Activated CD4-positive, alpha-beta T cell treated with anti-CD3 and anti-CD28 coated beads for 36 hours (primary cell): ENCODE measurements at regions not wholly inside any gene's neighbourhood (a gene's known extent, or its start where the extent isn't known, plus 50 kb on each side); places are given as distances from the start of the nearest gene placed in this dataset.
"Not testable (repeated sequence)": the region's sequence is repeated elsewhere in the genome, so short reads cannot be mapped to it uniquely, and the experiment has no call there.

Source experiments
- ATAC-seq: fragments of 200-7000 bp; cut with Tn5 transposase; one replicate; pipeline ENCODE4 v1.10.0; 2021; ENCODE audit warnings: mild to moderate bottlenecking, moderate library complexity
- CTCF ChIA-PET: fragments of 350-600 bp; sonication (Branson Sonifier 250); formaldehyde crosslinking; loops from one replicate; lab custom pipeline; 2021; ENCODE audit warnings: antibody characterized with exemption; lab: Charles Lee
- POLR2A ChIA-PET: fragments of 350-600 bp; sonication (Branson Sonifier 250); formaldehyde crosslinking; loops from one replicate; lab custom pipeline; 2021; ENCODE audit warnings: antibody characterized with exemption, inconsistent platforms; lab: Charles Lee
- DNase-seq: peaks from one replicate; pipeline ENCODE4 v3.0.0-alpha.2; 2020
- H3K27ac Mint-ChIP-seq: one replicate; pipeline ENCODE4 v1.8.0; 2021; ENCODE audit warnings: mixed read lengths
- H3K27me3 Mint-ChIP-seq: one replicate; pipeline ENCODE4 v1.8.0; 2021; ENCODE audit warnings: mixed read lengths
- H3K36me3 Mint-ChIP-seq: one replicate; pipeline ENCODE4 v1.8.0; 2021; ENCODE audit warnings: low read depth, mixed read lengths
- H3K4me1 Mint-ChIP-seq: one replicate; pipeline ENCODE4 v1.8.0; 2021; ENCODE audit warnings: mixed read lengths
- H3K4me3 Mint-ChIP-seq: one replicate; pipeline ENCODE4 v1.8.0; 2021; ENCODE audit warnings: mild to moderate bottlenecking, moderate library complexity, mixed read lengths
- H3K9me3 Mint-ChIP-seq: one replicate; pipeline ENCODE4 v1.8.0; 2021; ENCODE audit warnings: low read depth, mixed read lengths
- intact Hi-C, 2 experiments: fragments of 100-400 bp; cut with DNase I in 1 of 2; cut with micrococcal nuclease in 1 of 2; formaldehyde crosslinking; loops; one replicate each; pipeline versions ENCODE4 v1.14.2 to v1.15.1; 2022 to 2024; cut with DNase I, micrococcal nuclease

GRCh38 chr4:59637596-59637995 is 1562.5 kb upstream of the ADGRL3 start:
- H3K4me1 Mint-ChIP-seq: no peaks in the 10 kb centered on the region
- DNase-seq (no peak), ATAC-seq (no peak)
- H3K9me3 Mint-ChIP-seq: peaks cover 16% of the 10 kb centered on the region
- intact Hi-C loops: no loop called here
- no peak overlapping the region for H3K27ac Mint-ChIP-seq
- ChIA-PET POLR2A (no interaction called here), CTCF (no interaction called here)
- H3K36me3 Mint-ChIP-seq: no peaks in the 10 kb centered on the region
- H3K4me3 Mint-ChIP-seq: no peak overlapping the region
- H3K27me3 Mint-ChIP-seq: no peaks in the 10 kb centered on the region

- Mint-ChIP-seq H3K9me3 (peaks cover 4% of the 10 kb centered on the region), H3K27me3 (no peaks in the 10 kb centered on the region), H3K4me3 (no peak overlapping the region), H3K27ac (no peak overlapping the region), H3K36me3 (no peaks in the 10 kb centered on the region), H3K4me1 (no peaks in the 10 kb centered on the region)
- POLR2A ChIA-PET: no interaction called here
- ATAC-seq: no peak
- DNase-seq: no peak
- CTCF ChIA-PET: no interaction called here
- intact Hi-C loops: no loop called here
Observed at GRCh38 chr4:59643682-59644081, 1556.4 kb upstream of the ADGRL3 start.

GRCh38 chr4:59644765-59645164 is 1555.4 kb upstream of the ADGRL3 start:
- Mint-ChIP-seq H3K36me3 (no peaks in the 10 kb centered on the region), H3K27ac (no peak overlapping the region), H3K27me3 (no peaks in the 10 kb centered on the region), H3K4me1 (no peaks in the 10 kb centered on the region), H3K4me3 (no peak overlapping the region), H3K9me3 (peaks cover 3% of the 10 kb centered on the region)
- POLR2A ChIA-PET: no interaction called here
- DNase-seq (no peak), ATAC-seq (no peak)
- intact Hi-C loops: no loop called here
- CTCF ChIA-PET: no interaction called here

GRCh38 chr4:59646082-59646481 is 1554.0 kb upstream of the ADGRL3 start:
- Mint-ChIP-seq H3K36me3 (no peaks in the 10 kb centered on the region), H3K4me1 (no peaks in the 10 kb centered on the region), H3K4me3 (no peak overlapping the region), H3K27ac (no peak overlapping the region), H3K9me3 (peaks cover 6% of the 10 kb centered on the region), H3K27me3 (no peaks in the 10 kb centered on the region)
- no peak for DNase-seq
- ChIA-PET POLR2A (no interaction called here), CTCF (no interaction called here)
- intact Hi-C loops: no loop called here
- ATAC-seq: no peak

GRCh38 chr4:59647011-59647410 is 1553.1 kb upstream of the ADGRL3 start:
- Mint-ChIP-seq H3K27me3 (no peaks in the 10 kb centered on the region), H3K4me3 (no peak overlapping the region), H3K27ac (no peak overlapping the region), H3K36me3 (no peaks in the 10 kb centered on the region), H3K4me1 (no peaks in the 10 kb centered on the region), H3K9me3 (peaks cover 6% of the 10 kb centered on the region)
- intact Hi-C loops: no loop called here
- CTCF ChIA-PET: no interaction called here
- DNase-seq (no peak), ATAC-seq (no peak)
- POLR2A ChIA-PET: no interaction called here

- H3K27ac Mint-ChIP-seq: no peak overlapping the region
- POLR2A ChIA-PET: no interaction called here
Observed at GRCh38 chr4:59647500-59647899, 1552.6 kb upstream of the ADGRL3 start.

GRCh38 chr4:59650861-59651260 is 1549.3 kb upstream of the ADGRL3 start:
- H3K4me1 Mint-ChIP-seq: no peaks in the 10 kb centered on the region
- H3K27ac Mint-ChIP-seq: no peak overlapping the region
- no peaks in the 10 kb centered on the region for H3K36me3 Mint-ChIP-seq
- H3K27me3 Mint-ChIP-seq: no peaks in the 10 kb centered on the region
- DNase-seq: no peak
- H3K4me3 Mint-ChIP-seq: no peak overlapping the region
- ChIA-PET CTCF (no interaction called here), POLR2A (no interaction called here)
- intact Hi-C loops: no loop called here
- ATAC-seq: no peak
- H3K9me3 Mint-ChIP-seq: peaks cover 5% of the 10 kb centered on the region

More at GRCh38 chr4:59647500-59647899, 1552.6 kb upstream of the ADGRL3 start:
- no peak for ATAC-seq
- intact Hi-C loops: no loop called here
- no peak for DNase-seq
- H3K4me1 Mint-ChIP-seq: no peaks in the 10 kb centered on the region
- H3K36me3 Mint-ChIP-seq: no peaks in the 10 kb centered on the region
- H3K4me3 Mint-ChIP-seq: no peak overlapping the region
- no peaks in the 10 kb centered on the region for H3K27me3 Mint-ChIP-seq
- peaks cover 5% of the 10 kb centered on the region for H3K9me3 Mint-ChIP-seq
- CTCF ChIA-PET: no interaction called here

GRCh38 chr4:59655996-59656395 is 1544.1 kb upstream of the ADGRL3 start:
- ATAC-seq (no peak), DNase-seq (no peak)
- ChIA-PET POLR2A (no interaction called here), CTCF (no interaction called here)
- no peak overlapping the region for H3K4me3 Mint-ChIP-seq
- H3K4me1 Mint-ChIP-seq: no peaks in the 10 kb centered on the region
- no peaks in the 10 kb centered on the region for H3K27me3 Mint-ChIP-seq
- H3K9me3 Mint-ChIP-seq: peaks cover 14% of the 10 kb centered on the region
- no peak overlapping the region for H3K27ac Mint-ChIP-seq
- intact Hi-C loops: no loop called here
- no peaks in the 10 kb centered on the region for H3K36me3 Mint-ChIP-seq

GRCh38 chr4:59664771-59665170 is 1535.4 kb upstream of the ADGRL3 start:
- Mint-ChIP-seq H3K4me1 (no peaks in the 10 kb centered on the region), H3K4me3 (no peak overlapping the region), H3K27ac (no peak overlapping the region), H3K9me3 (peaks cover 10% of the 10 kb centered on the region), H3K27me3 (no peaks in the 10 kb centered on the region), H3K36me3 (no peaks in the 10 kb centered on the region)
- DNase-seq (no peak), ATAC-seq (no peak)
- ChIA-PET POLR2A (interaction anchor here (0.6 kb wide), 1 partner anchor 16 kb away, joined by 3 read pairs; no protein-coding TSS in a partner anchor), CTCF (no interaction called here)
- intact Hi-C loops: no loop called here

- ChIA-PET CTCF (no interaction called here), POLR2A (no interaction called here)
- intact Hi-C loops: no loop called here
- ATAC-seq (no peak), DNase-seq (no peak)
- Mint-ChIP-seq H3K9me3 (peaks cover 8% of the 10 kb centered on the region), H3K27ac (no peak overlapping the region), H3K36me3 (no peaks in the 10 kb centered on the region), H3K27me3 (no peaks in the 10 kb centered on the region), H3K4me3 (no peak overlapping the region), H3K4me1 (no peaks in the 10 kb centered on the region)
Observed at GRCh38 chr4:59666645-59667044, 1533.5 kb upstream of the ADGRL3 start.

- ATAC-seq (no peak), DNase-seq (no peak)
- H3K27ac Mint-ChIP-seq: no peak overlapping the region
- CTCF ChIA-PET: interaction anchor here (0.7 kb wide), 1 partner anchor 63 kb away, joined by 3 read pairs; no protein-coding TSS in a partner anchor
- H3K27me3 Mint-ChIP-seq: no peaks in the 10 kb centered on the region
- intact Hi-C loops: no loop called here
- H3K36me3 Mint-ChIP-seq: no peaks in the 10 kb centered on the region
- H3K4me1 Mint-ChIP-seq: no peaks in the 10 kb centered on the region
- POLR2A ChIA-PET: no interaction called here
- H3K4me3 Mint-ChIP-seq: no peak overlapping the region
- peaks cover 11% of the 10 kb centered on the region for H3K9me3 Mint-ChIP-seq
Observed at GRCh38 chr4:59671037-59671436, 1529.1 kb upstream of the ADGRL3 start.

GRCh38 chr4:59676389-59676788 is 1523.7 kb upstream of the ADGRL3 start:
- H3K27ac Mint-ChIP-seq: no peak overlapping the region
- intact Hi-C loops: no loop called here
- no peak overlapping the region for H3K4me3 Mint-ChIP-seq
- no peaks in the 10 kb centered on the region for H3K4me1 Mint-ChIP-seq
- peaks cover 7% of the 10 kb centered on the region for H3K9me3 Mint-ChIP-seq
- H3K36me3 Mint-ChIP-seq: no peaks in the 10 kb centered on the region
- ChIA-PET POLR2A (no interaction called here), CTCF (interaction anchor here (0.5 kb wide), 1 partner anchor 60 kb away, joined by 3 read pairs; no protein-coding TSS in a partner anchor)
- H3K27me3 Mint-ChIP-seq: no peaks in the 10 kb centered on the region
- DNase-seq (no peak), ATAC-seq (no peak)

- intact Hi-C loops, CTCF ChIA-PET, H3K9me3 Mint-ChIP-seq: not testable (repeated sequence)
Observed at GRCh38 chr4:59676992-59677391, 1523.1 kb upstream of the ADGRL3 start.

More at GRCh38 chr4:59676992-59677391, 1523.1 kb upstream of the ADGRL3 start:
- H3K36me3 Mint-ChIP-seq, POLR2A ChIA-PET, DNase-seq, H3K27me3 Mint-ChIP-seq, H3K4me3 Mint-ChIP-seq, H3K27ac Mint-ChIP-seq, H3K4me1 Mint-ChIP-seq, ATAC-seq: not testable (repeated sequence)
